Endothelial cell of umbilical vein (primary cell): ENCODE measurements at regions not wholly inside any gene's neighbourhood (a gene's known extent, or its start where the extent isn't known, plus 50 kb on each side); places are given as distances from the start of the nearest gene placed in this dataset.

Experiments used
- BruUV-seq: library from RNA; stranded (reverse); fragments of 400-500 nt; replicated peaks from 2 replicates; lab custom pipeline; 2021; lab: Mats Ljungman, UMichigan
- CTCF ChIA-PET: fragments of 300-600, 350-600 bp; sonication (Branson Sonifier 250); formaldehyde crosslinking; loops from one replicate; lab custom pipeline; 2021; ENCODE audit warnings: antibody characterized with exemption, inconsistent platforms; lab: Charles Lee
- POLR2A ChIA-PET: fragments of 300-600, 350-600 bp; sonication (Branson Sonifier 250); formaldehyde crosslinking; loops from one replicate; lab custom pipeline; 2021; ENCODE audit warnings: antibody characterized with exemption, inconsistent platforms; lab: Charles Lee
- DNase-seq: peaks from one replicate; pipeline ENCODE4 v3.0.0-alpha.2; 2011; ENCODE audit warnings: low read depth, low spot score
- FAIRE-seq: peaks from 2 replicates; lab custom pipeline; 2011; peaks lifted over from hg19 to GRCh38; lab: Jason Lieb, UNC
- H2AFZ ChIP-seq: 2 replicates; pipeline ENCODE4 v1.6.0; 2012; ENCODE audit warnings: low read depth, low read length, control low read depth, inconsistent platforms
- H3K27ac ChIP-seq: 2 replicates; pipeline ENCODE4 v1.5.1; 2011; ENCODE audit warnings: low read depth, mild to moderate bottlenecking, control low read depth, low read length, moderate library complexity; ENCODE audit not compliant: insufficient read depth
- H3K27me3 ChIP-seq, 2 experiments: 2 replicates each; pipeline versions ENCODE4 v1.6.0 to v1.6.1; 2011; ENCODE audit warnings: low read length in 2 of 2, mixed read lengths in 1 of 2; ENCODE audit not compliant: control insufficient read depth in 2 of 2, insufficient read depth in 2 of 2
- H3K36me3 ChIP-seq, 2 experiments: 2 replicates in 1 of 2; 3 replicates in 1 of 2; pipeline ENCODE4 v1.5.1; 2011; ENCODE audit warnings: low read length in 2 of 2, mild to moderate bottlenecking in 1 of 2, moderate library complexity in 1 of 2; ENCODE audit not compliant: control insufficient read depth in 2 of 2, insufficient read depth in 2 of 2; ENCODE audit errors: extremely low read depth in 1 of 2
- H3K4me1 ChIP-seq: 3 replicates; pipeline ENCODE4 v1.5.1; 2011; ENCODE audit warnings: mild to moderate bottlenecking, low read length; ENCODE audit not compliant: control insufficient read depth, insufficient read depth; ENCODE audit errors: extremely low read depth
- H3K4me2 ChIP-seq: 2 replicates; pipeline ENCODE4 v1.6.1; 2011; ENCODE audit warnings: low read length, control low read depth, mixed read lengths; ENCODE audit not compliant: insufficient read depth
- H3K4me3 ChIP-seq, 3 experiments: fragments of 200-600 bp in 1 of 3; sonication (generic), shearing (Covaris generic) in 1 of 3; replicated peaks in 1 of 3; 2 replicates each; pipeline ENCODE4 v1.5.1; 2011 to 2016; ENCODE audit warnings: control low read depth in 3 of 3, low read length in 3 of 3, mild to moderate bottlenecking in 2 of 3, inconsistent platforms in 1 of 3, low read depth in 1 of 3, moderate library complexity in 1 of 3; ENCODE audit not compliant: insufficient read depth in 1 of 3
- H3K79me2 ChIP-seq: 2 replicates; pipeline ENCODE4 v1.6.0; 2012; ENCODE audit warnings: low read length, inconsistent platforms; ENCODE audit not compliant: control insufficient read depth, insufficient read depth
- H3K9ac ChIP-seq: replicated peaks from 2 replicates; pipeline ENCODE3; 2011; ENCODE audit warnings: low read length, control low read depth; ENCODE audit not compliant: insufficient read depth; ENCODE audit errors: extremely low read depth
- H3K9me1 ChIP-seq: replicated peaks from 3 replicates; pipeline ENCODE4 v1.6.0; 2011; ENCODE audit warnings: mild to moderate bottlenecking, low read length; ENCODE audit not compliant: control insufficient read depth, insufficient read depth; ENCODE audit errors: extremely low read depth
- H3K9me3 ChIP-seq: replicated peaks from 2 replicates; pipeline ENCODE4 v1.5.1; 2012; ENCODE audit warnings: low read length, inconsistent platforms; ENCODE audit not compliant: control insufficient read depth, insufficient read depth
- H4K20me1 ChIP-seq: replicated peaks from 2 replicates; pipeline ENCODE3; 2011; ENCODE audit warnings: mild to moderate bottlenecking, low read length; ENCODE audit not compliant: control insufficient read depth, insufficient read depth; ENCODE audit errors: extremely low read depth
- EZH2 ChIP-seq: IDR thresholded peaks from 2 replicates; pipeline ENCODE4 v1.6.1; 2012; ENCODE audit warnings: borderline replicate concordance, low read depth, mild to moderate bottlenecking, moderate library complexity, low read length, inconsistent platforms; ENCODE audit not compliant: severe bottlenecking
- FOS ChIP-seq: IDR thresholded peaks from 2 replicates; pipeline ENCODE4 v1.6.1; 2011; ENCODE audit warnings: mild to moderate bottlenecking, low read length, moderate library complexity, borderline replicate concordance; ENCODE audit not compliant: insufficient read depth
- GATA2 ChIP-seq: IDR thresholded peaks from 2 replicates; pipeline ENCODE4 v1.7.0; 2011; ENCODE audit warnings: low read depth, mild to moderate bottlenecking, moderate library complexity, mixed read lengths, low read length; ENCODE audit not compliant: insufficient read length, insufficient read depth
- JUN ChIP-seq: IDR thresholded peaks from 2 replicates; pipeline ENCODE4 v1.6.1; 2011; ENCODE audit warnings: borderline replicate concordance, low read depth; ENCODE audit not compliant: insufficient read length, insufficient read depth
- MYC ChIP-seq: IDR thresholded peaks from one replicate; pipeline ENCODE4 v1.6.1; 2011; ENCODE audit warnings: mild to moderate bottlenecking, low read depth, low read length
- POLR2A ChIP-seq: IDR thresholded peaks from 2 replicates; pipeline ENCODE4 v1.6.1; 2012; ENCODE audit warnings: low read depth, mild to moderate bottlenecking, control low read depth, low read length
- POLR2AphosphoS5 ChIP-seq: IDR thresholded peaks from 2 replicates; pipeline ENCODE4 v1.6.1; 2012; ENCODE audit warnings: low read depth, mild to moderate bottlenecking, control low read depth, low read length, moderate library complexity; ENCODE audit not compliant: insufficient read depth
- dilution Hi-C: fragments of 300-500 bp; cut with MboI; formaldehyde crosslinking; loops from one replicate; pipeline ENCODE4 v1.15.0; 2019; ENCODE audit warnings: low sequenced_read_pairs; ENCODE audit not compliant: extremely low pct_ligation_motif_present
- intact Hi-C: fragments of 100-400 bp; cut with micrococcal nuclease; formaldehyde crosslinking; loops from one replicate; pipeline ENCODE4 v1.10.0; 2022
- TF ChIP-seq, protein P1 (sequence below): IDR thresholded peaks from 2 replicates; pipeline ENCODE4 v1.6.1; 2011; ENCODE audit not compliant: insufficient read depth, insufficient read length
- TF ChIP-seq, protein P2 (sequence below), 2 donors: IDR thresholded peaks; 1 replicate in 1 of 2; 2 replicates in 1 of 2; pipeline ENCODE4 v1.5.1; 2011; ENCODE audit warnings: low read length in 2 of 2, mild to moderate bottlenecking in 2 of 2, moderate library complexity in 2 of 2, control low read depth in 1 of 2, inconsistent platforms in 1 of 2, low read depth in 1 of 2; ENCODE audit not compliant: insufficient read depth in 1 of 2; ENCODE audit errors: extremely low read depth in 1 of 2

DNA sequence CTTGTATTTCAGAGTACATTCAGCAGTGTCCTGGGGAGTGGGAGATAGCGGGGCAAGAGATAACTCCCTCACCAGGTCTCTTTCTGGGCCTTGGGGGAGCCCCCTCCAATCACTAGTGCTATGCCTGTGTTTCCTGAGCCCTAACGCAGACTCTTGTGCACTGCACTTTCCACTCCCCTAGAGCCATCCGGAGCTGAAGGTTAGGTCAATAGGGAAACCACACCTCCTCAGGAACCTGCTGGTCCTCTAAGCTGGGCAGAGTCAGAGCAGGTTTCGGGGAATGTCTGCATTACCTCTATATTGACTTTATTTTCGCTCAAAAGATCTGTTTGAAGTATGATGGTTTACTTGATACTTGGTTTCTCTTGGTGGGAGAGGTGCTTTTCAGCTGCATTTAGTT lies 617.0 kb upstream of the ROBO1 start:
- H3K27ac ChIP-seq, result no peak overlapping the region
- POLR2A ChIA-PET, result no interaction called here
- H2AFZ ChIP-seq, result no peak overlapping the region
- H3K27me3 ChIP-seq, result no peaks in the 10 kb centered on the region
- intact Hi-C loops (no loop called here), dilution Hi-C loops (no loop called here)
- no peak overlapping the region for H3K4me2 ChIP-seq
- no peak overlapping the region for H3K9ac ChIP-seq
- no peak overlapping the region for H3K4me3 ChIP-seq
- TF ChIP-seq JUN (no peak), FOS (no peak), POLR2A (no peak), POLR2AphosphoS5 (no peak), MYC (no peak), GATA2 (no peak), EZH2 (no peak)
- TF ChIP-seq, protein P1, sequence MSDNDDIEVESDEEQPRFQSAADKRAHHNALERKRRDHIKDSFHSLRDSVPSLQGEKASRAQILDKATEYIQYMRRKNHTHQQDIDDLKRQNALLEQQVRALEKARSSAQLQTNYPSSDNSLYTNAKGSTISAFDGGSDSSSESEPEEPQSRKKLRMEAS, result no peak
- TF ChIP-seq, protein P2, sequence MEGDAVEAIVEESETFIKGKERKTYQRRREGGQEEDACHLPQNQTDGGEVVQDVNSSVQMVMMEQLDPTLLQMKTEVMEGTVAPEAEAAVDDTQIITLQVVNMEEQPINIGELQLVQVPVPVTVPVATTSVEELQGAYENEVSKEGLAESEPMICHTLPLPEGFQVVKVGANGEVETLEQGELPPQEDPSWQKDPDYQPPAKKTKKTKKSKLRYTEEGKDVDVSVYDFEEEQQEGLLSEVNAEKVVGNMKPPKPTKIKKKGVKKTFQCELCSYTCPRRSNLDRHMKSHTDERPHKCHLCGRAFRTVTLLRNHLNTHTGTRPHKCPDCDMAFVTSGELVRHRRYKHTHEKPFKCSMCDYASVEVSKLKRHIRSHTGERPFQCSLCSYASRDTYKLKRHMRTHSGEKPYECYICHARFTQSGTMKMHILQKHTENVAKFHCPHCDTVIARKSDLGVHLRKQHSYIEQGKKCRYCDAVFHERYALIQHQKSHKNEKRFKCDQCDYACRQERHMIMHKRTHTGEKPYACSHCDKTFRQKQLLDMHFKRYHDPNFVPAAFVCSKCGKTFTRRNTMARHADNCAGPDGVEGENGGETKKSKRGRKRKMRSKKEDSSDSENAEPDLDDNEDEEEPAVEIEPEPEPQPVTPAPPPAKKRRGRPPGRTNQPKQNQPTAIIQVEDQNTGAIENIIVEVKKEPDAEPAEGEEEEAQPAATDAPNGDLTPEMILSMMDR (IDR thresholded peaks at IDR 0.05; ENCODE audit: extremely low read depth in 1 of 2, insufficient read depth in 1 of 2, low read depth in 1 of 2, low read length in 2 of 2), result no peak
- no peaks in the 10 kb centered on the region for H3K9me1 ChIP-seq
- FAIRE-seq, result no peak
- no peak for DNase-seq
- CTCF ChIA-PET, result interaction anchor here (1.0 kb wide), 1 partner anchor 10 kb away, joined by 3 read pairs; no protein-coding TSS in a partner anchor
- no TSS peak for BruUV-seq
- H4K20me1 ChIP-seq, result no peaks in the 10 kb centered on the region
- H3K9me3 ChIP-seq, result no peaks in the 10 kb centered on the region
- no peaks in the 10 kb centered on the region for H3K36me3 ChIP-seq
- H3K79me2 ChIP-seq, result no peaks in the 10 kb centered on the region
- H3K4me1 ChIP-seq, result no peaks in the 10 kb centered on the region
